ENCODE measurements at regions not wholly inside any gene's neighbourhood (a gene's known extent, or its start where the extent isn't known, plus 50 kb on each side); places are given as distances from the start of the nearest gene placed in this dataset.

DNA sequence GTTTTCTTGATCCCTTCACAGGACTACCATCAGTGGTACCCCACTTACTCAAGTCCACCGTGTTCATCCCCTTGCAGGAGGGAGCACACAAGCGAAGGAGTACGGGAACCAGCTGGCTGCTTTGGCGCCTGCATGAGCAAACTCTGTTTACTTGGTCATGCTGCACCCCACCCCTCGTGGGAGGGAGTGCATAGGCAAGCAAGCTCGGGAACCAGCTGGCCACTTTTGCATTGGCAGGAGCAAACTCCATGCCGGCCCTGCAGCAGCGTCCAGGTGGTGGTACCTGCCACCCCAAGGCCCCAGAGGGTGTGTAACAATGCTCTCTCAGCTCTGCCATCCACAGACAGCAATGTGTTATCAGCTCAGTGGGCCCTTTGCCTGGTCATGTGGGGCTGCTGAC lies 737.8 kb downstream of the FAM181B start:
- TF ChIP-seq FOS (IDR thresholded peaks at IDR 0.05; ENCODE audit: borderline replicate concordance, insufficient read depth, low read length) = no peak
- TF ChIP-seq POLR2A (IDR thresholded peaks at IDR 0.05; ENCODE audit: low read depth, low read length) = no peak
- no peak for TF ChIP-seq MYC (IDR thresholded peaks at IDR 0.05; ENCODE audit: low read depth, low read length)
- TF ChIP-seq CTCF (IDR thresholded peaks at IDR 0.05; ENCODE audit: extremely low read depth in 1 of 2, insufficient read depth in 1 of 2, low read depth in 1 of 2, low read length in 2 of 2) = no peak
- TF ChIP-seq JUN (IDR thresholded peaks at IDR 0.05; ENCODE audit: borderline replicate concordance, insufficient read depth, insufficient read length, low read depth) = no peak
- TF ChIP-seq GATA2 (IDR thresholded peaks at IDR 0.05; ENCODE audit: insufficient read depth, insufficient read length, low read depth, low read length) = no peak
- no peaks in the 10 kb centered on the region for H3K9me1 ChIP-seq (replicated peaks; ENCODE audit: control insufficient read depth, extremely low read depth, insufficient read depth, low read length)
- FAIRE-seq = no peak
- no peak overlapping the region for H3K27ac ChIP-seq (ENCODE audit: insufficient read depth, low read depth, low read length)
- H3K4me1 ChIP-seq (ENCODE audit: control insufficient read depth, extremely low read depth, insufficient read depth, low read length) = no peaks in the 10 kb centered on the region
- H3K9me3 ChIP-seq (replicated peaks; ENCODE audit: control insufficient read depth, insufficient read depth, low read length) = no peaks in the 10 kb centered on the region
- CTCF ChIA-PET = no interaction called here
- BruUV-seq (replicated peaks) = no TSS peak
- dilution Hi-C loops (cut with MboI; ENCODE audit: extremely low pct_ligation_motif_present, low sequenced_read_pairs) = no loop called here
- H3K4me3 ChIP-seq (replicated peaks in 1 of 3; ENCODE audit: insufficient read depth in 1 of 3, low read depth in 1 of 3, low read length in 3 of 3) = no peak overlapping the region
- no peaks in the 10 kb centered on the region for H3K79me2 ChIP-seq (ENCODE audit: control insufficient read depth, insufficient read depth, low read length)
- H4K20me1 ChIP-seq (replicated peaks; ENCODE audit: control insufficient read depth, extremely low read depth, insufficient read depth, low read length) = no peaks in the 10 kb centered on the region
- no peak for DNase-seq (ENCODE audit: low read depth, low spot score)
- no peak overlapping the region for H3K4me2 ChIP-seq (ENCODE audit: insufficient read depth, low read length)
- intact Hi-C loops (cut with micrococcal nuclease) = no loop called here
- no peaks in the 10 kb centered on the region for H3K27me3 ChIP-seq (ENCODE audit: control insufficient read depth in 2 of 2, insufficient read depth in 2 of 2, low read length in 2 of 2)
- H2AFZ ChIP-seq (ENCODE audit: low read depth, low read length) = no peak overlapping the region
- no peak overlapping the region for H3K9ac ChIP-seq (replicated peaks; ENCODE audit: extremely low read depth, insufficient read depth, low read length)
- POLR2A ChIA-PET = no interaction called here
- H3K36me3 ChIP-seq (ENCODE audit: control insufficient read depth in 2 of 2, extremely low read depth in 1 of 2, insufficient read depth in 2 of 2, low read length in 2 of 2) = no peaks in the 10 kb centered on the region

GRCh38 chr11:81993755-81994154 lies 739.9 kb downstream of the FAM181B start:
- intact Hi-C loops (cut with micrococcal nuclease) = no loop called here
- H3K27me3 ChIP-seq (ENCODE audit: control insufficient read depth in 2 of 2, insufficient read depth in 2 of 2, low read length in 2 of 2) = no peaks in the 10 kb centered on the region
- CTCF ChIA-PET = interaction anchor here (1.2 kb wide), 1 partner anchor 27 kb away, joined by 3 read pairs; no protein-coding TSS in a partner anchor

More at GRCh38 chr11:81993755-81994154, 739.9 kb downstream of the FAM181B start:
- FAIRE-seq (no peak), DNase-seq (ENCODE audit: low read depth, low spot score) (no peak)
- Histone ChIP-seq H3K36me3 (ENCODE audit: control insufficient read depth in 2 of 2, extremely low read depth in 1 of 2, insufficient read depth in 2 of 2, low read length in 2 of 2) (no peaks in the 10 kb centered on the region), H3K4me1 (ENCODE audit: control insufficient read depth, extremely low read depth, insufficient read depth, low read length) (no peaks in the 10 kb centered on the region), H4K20me1 (replicated peaks; ENCODE audit: control insufficient read depth, extremely low read depth, insufficient read depth, low read length) (no peaks in the 10 kb centered on the region), H3K4me3 (replicated peaks in 1 of 3; ENCODE audit: insufficient read depth in 1 of 3, low read depth in 1 of 3, low read length in 3 of 3) (no peak overlapping the region), H3K79me2 (ENCODE audit: control insufficient read depth, insufficient read depth, low read length) (no peaks in the 10 kb centered on the region), H3K4me2 (ENCODE audit: insufficient read depth, low read length) (no peak overlapping the region), H3K9ac (replicated peaks; ENCODE audit: extremely low read depth, insufficient read depth, low read length) (no peak overlapping the region), H2AFZ (ENCODE audit: low read depth, low read length) (no peak overlapping the region), H3K9me1 (replicated peaks; ENCODE audit: control insufficient read depth, extremely low read depth, insufficient read depth, low read length) (no peaks in the 10 kb centered on the region), H3K27ac (ENCODE audit: insufficient read depth, low read depth, low read length) (no peak overlapping the region), H3K9me3 (replicated peaks; ENCODE audit: control insufficient read depth, insufficient read depth, low read length) (no peaks in the 10 kb centered on the region)
- no TSS peak for BruUV-seq (replicated peaks)
- no peak for TF ChIP-seq GATA2 (IDR thresholded peaks at IDR 0.05; ENCODE audit: insufficient read depth, insufficient read length, low read depth, low read length)
- no peak for TF ChIP-seq CTCF (IDR thresholded peaks at IDR 0.05; ENCODE audit: extremely low read depth in 1 of 2, insufficient read depth in 1 of 2, low read depth in 1 of 2, low read length in 2 of 2)
- TF ChIP-seq POLR2A (IDR thresholded peaks at IDR 0.05; ENCODE audit: low read depth, low read length) = no peak
- TF ChIP-seq, protein P1, sequence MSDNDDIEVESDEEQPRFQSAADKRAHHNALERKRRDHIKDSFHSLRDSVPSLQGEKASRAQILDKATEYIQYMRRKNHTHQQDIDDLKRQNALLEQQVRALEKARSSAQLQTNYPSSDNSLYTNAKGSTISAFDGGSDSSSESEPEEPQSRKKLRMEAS (IDR thresholded peaks at IDR 0.05; ENCODE audit: insufficient read depth, insufficient read length) = no peak
- TF ChIP-seq POLR2AphosphoS5 (IDR thresholded peaks at IDR 0.05; ENCODE audit: insufficient read depth, low read depth, low read length) = no peak
- no peak for TF ChIP-seq FOS (IDR thresholded peaks at IDR 0.05; ENCODE audit: borderline replicate concordance, insufficient read depth, low read length)
- POLR2A ChIA-PET = no interaction called here
- dilution Hi-C loops (cut with MboI; ENCODE audit: extremely low pct_ligation_motif_present, low sequenced_read_pairs) = no loop called here
